ENCODE measurements at regions not wholly inside any gene's neighbourhood (a gene's known extent, or its start where the extent isn't known, plus 50 kb on each side); places are given as distances from the start of the nearest gene placed in this dataset.
"Not testable (repeated sequence)": the region's sequence is repeated elsewhere in the genome, so short reads cannot be mapped to it uniquely, and the experiment has no call there.

GRCh38 chr2:128602699-128603101, 284.0 kb upstream of the HS6ST1 start:
- no peak for DNase-seq

GRCh38 chr2:128603411-128603924, 284.8 kb upstream of the HS6ST1 start:
- no peak for DNase-seq

- DNase-seq, result no peak
Measured at GRCh38 chr2:128604045-128604444, 285.4 kb upstream of the HS6ST1 start.

- DNase-seq, result not testable (repeated sequence)
Measured at GRCh38 chr2:128604581-128604980, 285.9 kb upstream of the HS6ST1 start.

- no peak for DNase-seq
Measured at GRCh38 chr2:128605421-128605820, 286.8 kb upstream of the HS6ST1 start.

GRCh38 chr2:128605931-128606330, 287.3 kb upstream of the HS6ST1 start:
- DNase-seq, result peak; percentile 1

GRCh38 chr2:128606837-128607236, 288.2 kb upstream of the HS6ST1 start:
- DNase-seq, result peak; percentile 8

GRCh38 chr2:128607440-128607839, 288.8 kb upstream of the HS6ST1 start:
- no peak for DNase-seq

- DNase-seq, result no peak
Measured at GRCh38 chr2:128607911-128608506, 289.3 kb upstream of the HS6ST1 start.

GRCh38 chr2:128608921-128609880, 290.5 kb upstream of the HS6ST1 start:
- no peak for DNase-seq

GRCh38 chr2:128610496-128610895, 291.8 kb upstream of the HS6ST1 start:
- no peak for DNase-seq

- no peak for DNase-seq
Measured at GRCh38 chr2:128611421-128612320, 293.0 kb upstream of the HS6ST1 start.

- no peak for DNase-seq
Measured at GRCh38 chr2:128612628-128613027, 294.0 kb upstream of the HS6ST1 start.

- DNase-seq, result no peak
Measured at GRCh38 chr2:128613351-128613750, 294.7 kb upstream of the HS6ST1 start.

GRCh38 chr2:128613876-128614275, 295.2 kb upstream of the HS6ST1 start:
- no peak for DNase-seq

GRCh38 chr2:128614907-128615306, 296.2 kb upstream of the HS6ST1 start:
- DNase-seq, result not testable (repeated sequence)

GRCh38 chr2:128615571-128615970, 296.9 kb upstream of the HS6ST1 start:
- DNase-seq, result no peak

GRCh38 chr2:128617029-128617590, 298.4 kb upstream of the HS6ST1 start:
- DNase-seq, result no peak

GRCh38 chr2:128617661-128618060, 299.0 kb upstream of the HS6ST1 start:
- no peak for DNase-seq

GRCh38 chr2:128618642-128619041, 300.0 kb upstream of the HS6ST1 start:
- no peak for DNase-seq

- DNase-seq, result no peak
Measured at GRCh38 chr2:128619471-128620325, 301.0 kb upstream of the HS6ST1 start.

- no peak for DNase-seq
Measured at GRCh38 chr2:128621074-128621473, 302.4 kb upstream of the HS6ST1 start.

Measured in activated CD4-positive, CD25-positive, alpha-beta regulatory T cell treated with anti-CD3 and anti-CD28 coated beads, Interleukin-2, amount 50 U/mL, for 72 hours (primary cell).